ENCODE measurements at regions not wholly inside any gene's neighbourhood (a gene's known extent, or its start where the extent isn't known, plus 50 kb on each side); places are given as distances from the start of the nearest gene placed in this dataset.

DNA sequence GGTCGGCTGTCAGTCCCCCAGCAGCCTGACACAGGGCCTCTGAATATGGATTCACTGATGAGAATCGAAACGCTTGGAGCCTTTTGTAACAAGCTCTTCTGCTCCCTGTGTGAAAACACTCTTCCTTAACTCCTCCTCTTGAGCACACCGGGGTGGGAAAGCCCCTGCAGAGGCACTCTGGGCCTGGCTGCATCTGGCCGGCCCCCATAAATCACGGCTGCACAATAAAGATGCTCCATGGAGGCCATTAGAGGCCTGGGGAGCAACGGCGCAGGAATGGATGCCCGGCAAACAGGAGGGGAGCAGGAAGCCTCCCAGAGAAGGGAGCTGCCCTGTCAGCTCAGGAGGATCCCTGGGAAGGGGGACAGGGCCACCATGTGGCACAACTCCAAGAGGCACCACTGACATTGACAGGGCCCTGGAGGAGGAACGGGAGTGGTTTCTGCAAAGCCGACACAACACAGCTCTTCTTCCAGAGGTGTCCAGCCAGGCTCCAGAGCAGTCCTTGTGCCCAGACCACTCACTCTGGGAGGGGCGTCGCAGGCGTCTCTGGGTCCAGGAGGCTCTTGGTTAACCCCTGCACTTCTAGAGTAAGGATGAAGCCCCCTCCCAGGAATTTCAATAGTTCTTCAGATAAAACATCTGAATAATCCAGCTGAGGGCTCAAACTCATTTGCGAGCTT, 509.3 kb upstream of the PPP2R3A start:
- DNase-seq (no peak), ATAC-seq (no peak)
- no peak overlapping the region for H3K4me3 ChIP-seq

DNA sequence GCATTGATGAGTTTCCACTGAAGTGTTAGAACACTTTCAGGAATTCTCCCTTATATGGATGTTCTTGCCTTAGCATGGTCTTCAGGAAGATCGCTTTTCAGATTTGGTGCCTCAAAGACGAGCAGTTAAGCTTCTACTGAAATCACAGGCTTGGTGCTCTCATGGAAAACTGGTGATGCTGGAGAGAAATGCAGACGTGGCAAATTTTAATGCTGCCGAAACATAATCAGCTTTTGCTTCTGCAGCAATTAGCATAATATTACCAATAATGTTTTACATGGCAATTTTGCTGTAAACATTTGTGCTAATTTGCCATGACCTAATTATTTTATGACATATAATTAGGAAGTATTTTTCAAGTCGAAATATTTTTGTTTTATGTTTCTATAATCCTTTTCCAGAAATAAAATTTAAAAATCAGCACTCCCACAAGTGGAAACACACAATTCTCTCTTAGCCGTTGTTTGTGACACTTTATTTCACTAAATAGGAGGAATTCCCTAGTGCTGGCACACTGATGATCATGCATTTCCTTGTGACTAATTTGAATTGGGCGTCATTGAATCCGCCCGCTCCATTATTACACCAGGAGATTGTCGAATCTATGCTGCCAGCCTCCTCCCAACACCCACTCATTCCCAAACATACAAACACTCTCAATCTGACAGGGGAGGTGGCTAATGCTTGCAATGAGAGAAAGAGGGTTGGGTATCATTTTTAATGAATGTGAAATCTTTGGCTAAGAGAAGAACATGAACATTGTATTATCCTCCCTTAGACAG, 506.8 kb upstream of the PPP2R3A start:
- H3K36me3 ChIP-seq (ENCODE audit: low read depth), result no peaks in the 10 kb centered on the region
- H3K9me3 ChIP-seq, result no peaks in the 10 kb centered on the region
- H3K4me1 ChIP-seq (ENCODE audit: low read depth), result no peaks in the 10 kb centered on the region
- ATAC-seq (no peak), DNase-seq (no peak)
- intact Hi-C loops (cut with DNase I, micrococcal nuclease), result no loop called here
- TF ChIP-seq, protein P1, sequence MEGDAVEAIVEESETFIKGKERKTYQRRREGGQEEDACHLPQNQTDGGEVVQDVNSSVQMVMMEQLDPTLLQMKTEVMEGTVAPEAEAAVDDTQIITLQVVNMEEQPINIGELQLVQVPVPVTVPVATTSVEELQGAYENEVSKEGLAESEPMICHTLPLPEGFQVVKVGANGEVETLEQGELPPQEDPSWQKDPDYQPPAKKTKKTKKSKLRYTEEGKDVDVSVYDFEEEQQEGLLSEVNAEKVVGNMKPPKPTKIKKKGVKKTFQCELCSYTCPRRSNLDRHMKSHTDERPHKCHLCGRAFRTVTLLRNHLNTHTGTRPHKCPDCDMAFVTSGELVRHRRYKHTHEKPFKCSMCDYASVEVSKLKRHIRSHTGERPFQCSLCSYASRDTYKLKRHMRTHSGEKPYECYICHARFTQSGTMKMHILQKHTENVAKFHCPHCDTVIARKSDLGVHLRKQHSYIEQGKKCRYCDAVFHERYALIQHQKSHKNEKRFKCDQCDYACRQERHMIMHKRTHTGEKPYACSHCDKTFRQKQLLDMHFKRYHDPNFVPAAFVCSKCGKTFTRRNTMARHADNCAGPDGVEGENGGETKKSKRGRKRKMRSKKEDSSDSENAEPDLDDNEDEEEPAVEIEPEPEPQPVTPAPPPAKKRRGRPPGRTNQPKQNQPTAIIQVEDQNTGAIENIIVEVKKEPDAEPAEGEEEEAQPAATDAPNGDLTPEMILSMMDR (IDR thresholded peaks at IDR 0.05), result no peak
- no peak overlapping the region for H3K4me3 ChIP-seq

More for the DNA sequence above, 509.3 kb upstream of the PPP2R3A start:
- H3K36me3 ChIP-seq (ENCODE audit: low read depth), result no peaks in the 10 kb centered on the region
- H3K9me3 ChIP-seq, result no peaks in the 10 kb centered on the region
- H3K4me1 ChIP-seq (ENCODE audit: low read depth), result no peaks in the 10 kb centered on the region
- TF ChIP-seq, protein P1 (IDR thresholded peaks at IDR 0.05), result no peak
- intact Hi-C loops (cut with DNase I, micrococcal nuclease), result no loop called here

DNA sequence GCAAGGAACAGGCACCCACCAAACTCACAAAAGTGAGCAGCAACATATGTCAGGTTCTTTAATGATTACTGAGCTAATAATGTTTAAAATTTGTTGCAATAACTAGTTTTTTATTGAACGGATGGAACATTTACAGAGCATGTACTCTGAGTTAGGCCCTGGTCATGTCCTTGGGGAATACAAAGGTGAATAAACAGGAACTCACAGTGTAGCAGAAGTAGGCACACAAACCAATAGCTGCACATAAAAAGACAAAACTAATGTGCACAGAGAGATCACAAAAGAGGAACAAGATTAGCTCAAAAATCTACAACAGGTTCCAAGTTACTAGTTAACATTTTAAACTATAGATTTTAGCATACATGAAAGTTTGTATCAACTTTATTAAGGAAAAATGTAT, 505.3 kb upstream of the PPP2R3A start:
- no peaks in the 10 kb centered on the region for H3K4me1 ChIP-seq (ENCODE audit: low read depth)
- H3K36me3 ChIP-seq (ENCODE audit: low read depth), result no peaks in the 10 kb centered on the region
- DNase-seq, result no peak
- no peak for ATAC-seq
- TF ChIP-seq, protein P1 (IDR thresholded peaks at IDR 0.05), result no peak
- H3K9me3 ChIP-seq, result no peaks in the 10 kb centered on the region
- no peak overlapping the region for H3K4me3 ChIP-seq
- intact Hi-C loops (cut with DNase I, micrococcal nuclease), result no loop called here

DNA sequence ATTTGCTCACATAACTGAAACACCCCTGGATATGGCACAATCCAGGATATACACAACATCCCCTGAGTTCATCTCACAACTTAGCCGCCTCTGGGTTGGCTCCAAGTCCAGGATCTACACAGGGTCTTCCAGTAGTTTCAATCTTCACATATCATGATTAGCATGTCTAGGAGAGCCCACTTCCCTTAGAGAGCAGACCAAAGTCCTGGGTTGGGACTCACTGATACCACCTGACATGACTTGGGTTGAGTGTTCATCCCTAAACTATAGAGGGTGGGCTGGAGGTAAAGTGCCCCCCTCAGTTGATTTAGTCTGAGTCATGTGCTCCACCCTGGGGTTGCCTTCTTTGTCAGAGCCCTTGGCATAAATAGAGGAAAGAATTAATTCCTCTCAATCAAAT, 493.6 kb upstream of the PPP2R3A start:
- TF ChIP-seq, protein P1 (IDR thresholded peaks at IDR 0.05), result no peak
- no peaks in the 10 kb centered on the region for H3K4me1 ChIP-seq (ENCODE audit: low read depth)
- DNase-seq (no peak), ATAC-seq (no peak)
- no peak overlapping the region for H3K4me3 ChIP-seq
- no peaks in the 10 kb centered on the region for H3K9me3 ChIP-seq
- intact Hi-C loops (cut with DNase I, micrococcal nuclease), result no loop called here
- H3K36me3 ChIP-seq (ENCODE audit: low read depth), result no peaks in the 10 kb centered on the region

DNA sequence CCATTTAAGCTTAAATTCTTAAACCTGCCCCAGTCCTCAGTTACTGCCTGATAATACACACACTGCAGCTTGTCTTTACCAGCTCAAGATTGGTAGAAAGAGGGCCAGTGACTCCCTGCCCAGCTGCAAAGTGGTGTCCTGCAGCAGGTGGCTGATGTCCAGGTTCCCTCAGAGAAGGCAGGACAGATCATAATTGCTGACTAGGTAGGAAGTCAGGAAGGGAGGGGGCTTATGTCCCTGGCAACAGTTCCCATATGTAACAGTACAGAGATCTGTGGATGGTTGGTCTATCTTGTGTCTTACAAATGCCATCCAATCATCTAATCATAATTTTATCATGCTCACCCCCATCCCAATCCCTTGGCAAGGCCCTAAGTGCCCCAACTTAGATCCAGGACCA, 492.1 kb upstream of the PPP2R3A start:
- intact Hi-C loops (cut with DNase I, micrococcal nuclease), result no loop called here
- H3K4me1 ChIP-seq (ENCODE audit: low read depth), result no peaks in the 10 kb centered on the region
- no peak overlapping the region for H3K4me3 ChIP-seq
- H3K36me3 ChIP-seq (ENCODE audit: low read depth), result no peaks in the 10 kb centered on the region
- DNase-seq (no peak), ATAC-seq (no peak)
- TF ChIP-seq, protein P1 (IDR thresholded peaks at IDR 0.05), result no peak
- H3K9me3 ChIP-seq, result no peaks in the 10 kb centered on the region

Data from mucosa of descending colon (tissue), 3 donors.